Gastroesophageal sphincter (tissue), 4 donors: ENCODE measurements at regions not wholly inside any gene's neighbourhood (a gene's known extent, or its start where the extent isn't known, plus 50 kb on each side); places are given as distances from the start of the nearest gene placed in this dataset.
"Not testable (repeated sequence)": the region's sequence is repeated elsewhere in the genome, so short reads cannot be mapped to it uniquely, and the experiment has no call there.

Experiments used
- ATAC-seq: fragments of 150-250 bp; one replicate; pipeline ENCODE4 v1.9.1; 2016; ENCODE audit warnings: mild to moderate bottlenecking, moderate library complexity
- H3K27ac ChIP-seq, 4 donors: fragments of 200-600 bp; sonication (generic) in 3 of 4; 1 replicate in 3 of 4; 2 replicates in 1 of 4; pipeline ENCODE4 v1.5.1; 2016 to 2019
- H3K27me3 ChIP-seq: fragments of 200-600 bp; sonication (generic); one replicate; pipeline ENCODE4 v1.5.1; 2019
- H3K36me3 ChIP-seq, 2 donors: fragments of 200-600 bp; sonication (generic); one replicate each; pipeline ENCODE4 v1.5.1; 2019; ENCODE audit warnings: control low read depth in 1 of 2
- H3K4me1 ChIP-seq, 3 donors: fragments of 200-600 bp; sonication (generic); 1 replicate in 2 of 3; 2 replicates in 1 of 3; pipeline ENCODE4 v1.5.1; 2016 to 2019; ENCODE audit warnings: control low read depth in 2 of 3
- H3K4me3 ChIP-seq, 2 donors: fragments of 200-600 bp; sonication (generic); one replicate each; pipeline ENCODE4 v1.5.1; 2019; ENCODE audit warnings: mild to moderate bottlenecking in 1 of 2, moderate library complexity in 1 of 2
- H3K9me3 ChIP-seq, 3 donors: fragments of 200-600 bp; sonication (generic); one replicate each; pipeline ENCODE4 v1.5.1; 2017 to 2019; ENCODE audit warnings: control low read depth in 2 of 3
- CTCF ChIP-seq, 4 experiments: fragments of 200-600 bp in 2 of 4; fragments of 450-650 bp in 2 of 4; sonication (generic) in 1 of 4; IDR thresholded peaks; one replicate each; pipeline ENCODE4 v1.5.1; 2017 to 2019; ENCODE audit warnings: antibody characterized with exemption in 4 of 4, mild to moderate bottlenecking in 2 of 4, moderate library complexity in 2 of 4
- EP300 ChIP-seq: sonication (generic); formaldehyde crosslinking; IDR thresholded peaks from one replicate; pipeline ENCODE4 v1.6.1; 2017; ENCODE audit warnings: antibody characterized with exemption, mild to moderate bottlenecking
- POLR2A ChIP-seq, 2 donors: fragments of 450-650 bp; IDR thresholded peaks; one replicate each; pipeline ENCODE4 v1.6.1; 2017; ENCODE audit warnings: antibody characterized with exemption in 2 of 2, mild to moderate bottlenecking in 2 of 2, moderate library complexity in 1 of 2
- POLR2AphosphoS5 ChIP-seq: sonication (generic); formaldehyde crosslinking; IDR thresholded peaks from one replicate; pipeline ENCODE4 v1.6.1; 2017; ENCODE audit warnings: antibody characterized with exemption
- WGBS, 2 donors: methylation state at CpG; one replicate each; pipeline ENCODE4 v1.1.5; 2018; ENCODE audit warnings: low coverage in 1 of 2; 5-methylcytosine and 5-hydroxymethylcytosine counted together

DNA sequence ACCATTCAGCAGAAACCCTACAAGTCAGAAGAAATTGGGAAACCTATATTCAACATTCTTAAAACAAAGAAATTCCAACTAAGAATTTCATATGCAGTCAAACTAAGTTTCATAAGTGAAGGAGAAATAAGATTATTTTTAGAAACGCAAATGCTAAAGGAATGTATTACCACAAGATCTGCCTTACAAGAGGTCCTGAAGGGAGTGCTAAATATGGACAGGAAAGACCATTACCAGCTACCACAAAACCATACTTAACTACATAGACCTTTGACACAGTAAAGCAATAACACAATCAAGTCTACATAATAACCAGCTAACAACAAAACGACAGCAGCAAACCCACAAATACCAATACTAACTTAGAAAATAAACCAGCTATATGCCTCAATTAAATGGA lies 169.3 kb upstream of the FGF16 start:
- WGBS, 2 donors, result 67 to 69% methylated on average over 2 of the region's 2 CpGs
- Histone ChIP-seq H3K27ac (no peak overlapping the region), H3K36me3 (no peaks in the 10 kb centered on the region), H3K4me1 (no peaks in the 10 kb centered on the region), H3K27me3 (no peaks in the 10 kb centered on the region), H3K9me3 (no peaks in the 10 kb centered on the region), H3K4me3 (no peak overlapping the region)
- ATAC-seq, result no peak
- TF ChIP-seq EP300 (no peak), POLR2A (IDR thresholded peaks at IDR 0.05) (no peak), CTCF (IDR thresholded peaks at IDR 0.05) (no peak)

GRCh38 chrX:77279373-77279772 lies 167.8 kb upstream of the FGF16 start:
- not testable (repeated sequence) for H3K9me3 ChIP-seq, ATAC-seq, H3K27ac ChIP-seq, H3K4me1 ChIP-seq, H3K4me3 ChIP-seq, H3K36me3 ChIP-seq, H3K27me3 ChIP-seq
- no CpG with 5 or more reads among the region's 19 CpGs for WGBS, 2 donors

DNA sequence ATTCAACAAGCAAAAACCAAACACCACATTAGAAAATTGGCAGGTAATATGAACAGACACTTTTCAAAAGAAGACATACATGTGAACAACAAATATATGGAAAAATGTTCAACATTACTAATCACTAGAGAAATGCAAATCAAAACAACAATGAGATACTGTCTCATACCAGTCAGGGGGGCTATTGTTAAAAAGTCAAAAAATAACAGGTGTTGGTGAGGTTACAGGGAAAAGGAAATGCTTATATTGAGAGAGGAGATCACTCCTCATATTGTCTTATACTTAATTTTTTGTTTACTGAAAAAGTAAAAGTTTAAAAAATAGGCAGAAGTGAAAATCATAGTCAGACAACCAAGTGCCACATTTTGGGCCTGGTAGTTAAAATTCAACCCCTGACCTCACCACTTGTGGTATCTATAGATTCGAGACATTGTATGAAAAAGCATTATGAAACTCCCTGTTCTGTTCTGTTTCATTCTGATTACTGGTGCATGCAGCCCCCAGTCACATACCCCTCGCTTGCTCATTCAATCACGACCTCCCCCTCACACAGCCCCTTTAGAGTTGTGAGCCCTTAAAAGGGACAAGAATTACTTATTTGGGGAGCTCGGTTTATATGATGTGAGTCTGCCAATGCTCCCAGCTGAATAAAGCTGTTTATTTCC lies 153.7 kb upstream of the FGF16 start:
- no peak overlapping the region for H3K4me3 ChIP-seq
- TF ChIP-seq EP300, result no peak
- TF ChIP-seq CTCF (IDR thresholded peaks at IDR 0.05), result no peak
- no peak for TF ChIP-seq POLR2AphosphoS5
- TF ChIP-seq POLR2A (IDR thresholded peaks at IDR 0.05), result no peak
- no peaks in the 10 kb centered on the region for H3K4me1 ChIP-seq
- H3K36me3 ChIP-seq, result no peaks in the 10 kb centered on the region
- H3K27me3 ChIP-seq, result no peaks in the 10 kb centered on the region
- 77% methylated on average over 4 of the region's 4 CpGs; no CpG with 5 or more reads in 1 of the 2 donors for WGBS, 2 donors
- H3K27ac ChIP-seq, result no peak overlapping the region
- no peak for ATAC-seq
- H3K9me3 ChIP-seq, result no peaks in the 10 kb centered on the region

- no peak overlapping the region for H3K27ac ChIP-seq
- H3K27me3 ChIP-seq, result no peaks in the 10 kb centered on the region
- no peak overlapping the region for H3K4me3 ChIP-seq
- H3K36me3 ChIP-seq, result no peaks in the 10 kb centered on the region
- TF ChIP-seq POLR2A (IDR thresholded peaks at IDR 0.05) (no peak), CTCF (IDR thresholded peaks at IDR 0.05) (no peak), POLR2AphosphoS5 (no peak), EP300 (no peak)
- ATAC-seq, result no peak
- no peaks in the 10 kb centered on the region for H3K4me1 ChIP-seq
- WGBS, 2 donors, result 80% methylated on average over 2 of the region's 5 CpGs
- H3K9me3 ChIP-seq, result no peaks in the 10 kb centered on the region
Measured at GRCh38 chrX:77298296-77298695, 148.9 kb upstream of the FGF16 start.

DNA sequence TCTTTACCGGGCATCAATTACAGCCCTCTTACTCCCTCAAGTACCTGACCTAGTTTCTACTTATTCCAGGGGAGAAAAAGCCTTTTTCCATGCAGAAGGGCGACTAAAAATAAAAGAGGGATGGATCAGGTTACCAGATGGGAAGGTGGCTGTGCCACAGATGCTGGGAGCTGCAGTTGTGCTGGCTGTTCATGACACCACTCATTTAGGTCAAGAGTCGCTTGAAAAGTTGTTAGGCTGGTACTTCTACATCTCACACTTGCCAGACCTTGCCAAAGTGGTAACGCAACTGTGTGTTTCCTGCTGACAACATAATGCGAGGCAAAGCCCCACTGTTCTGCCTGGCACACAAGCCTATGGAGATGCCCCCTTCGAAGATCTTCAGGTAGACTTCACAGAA lies 148.4 kb upstream of the FGF16 start:
- no peak for TF ChIP-seq POLR2A (IDR thresholded peaks at IDR 0.05)
- TF ChIP-seq CTCF (IDR thresholded peaks at IDR 0.05), result no peak
- no peak for TF ChIP-seq EP300
- TF ChIP-seq POLR2AphosphoS5, result no peak
- Histone ChIP-seq H3K27me3 (no peaks in the 10 kb centered on the region), H3K9me3 (no peaks in the 10 kb centered on the region), H3K4me3 (no peak overlapping the region), H3K27ac (no peak overlapping the region), H3K4me1 (no peaks in the 10 kb centered on the region), H3K36me3 (no peaks in the 10 kb centered on the region)
- ATAC-seq, result no peak
- 17 to 77% methylated on average over 1 to 3 of the region's 6 CpGs for WGBS, 2 donors
